HG03095 (cell line): ENCODE measurements at regions not wholly inside any gene's neighbourhood (a gene's known extent, or its start where the extent isn't known, plus 50 kb on each side); places are given as distances from the start of the nearest gene placed in this dataset.

Experiments
- ATAC-seq: cut with Tn5 transposase; IDR thresholded peaks from one replicate; pipeline ENCODE4 v1.9.1; 2021; ENCODE audit warnings: moderate library complexity; ENCODE audit not compliant: unreplicated experiment

- ATAC-seq, result no peak
Measured at GRCh38 chr11:122186439-122187080, 70.5 kb upstream of the BLID start.

GRCh38 chr11:122183933-122184332 is 67.9 kb upstream of the BLID start:
- ATAC-seq, result no peak

GRCh38 chr11:122181893-122182292 is 65.9 kb upstream of the BLID start:
- no peak for ATAC-seq

GRCh38 chr11:122181372-122181771 is 65.4 kb upstream of the BLID start:
- no peak for ATAC-seq

- no peak for ATAC-seq
Measured at GRCh38 chr11:122179961-122180834, 64.2 kb upstream of the BLID start.

- no peak for ATAC-seq
Measured at GRCh38 chr11:122178795-122179194, 62.8 kb upstream of the BLID start.

GRCh38 chr11:122177238-122177637 is 61.2 kb upstream of the BLID start:
- no peak for ATAC-seq

- ATAC-seq, result no peak
Measured at GRCh38 chr11:122176651-122177050, 60.6 kb upstream of the BLID start.

GRCh38 chr11:122175306-122175705 is 59.3 kb upstream of the BLID start:
- no peak for ATAC-seq

GRCh38 chr11:122173587-122173986 is 57.6 kb upstream of the BLID start:
- no peak for ATAC-seq

- ATAC-seq, result no peak
Measured at GRCh38 chr11:122173074-122173450, 57.0 kb upstream of the BLID start.

- ATAC-seq, result no peak
Measured at GRCh38 chr11:122172352-122173073, 56.5 kb upstream of the BLID start.

- no peak for ATAC-seq
Measured at GRCh38 chr11:122170815-122171475, 54.9 kb upstream of the BLID start.

- no peak for ATAC-seq
Measured at GRCh38 chr11:122168218-122168617, 52.2 kb upstream of the BLID start.

GRCh38 chr11:122167100-122167499 is 51.1 kb upstream of the BLID start:
- no peak for ATAC-seq

- no peak for ATAC-seq
Measured at GRCh38 chr11:122165607-122166371, 49.8 kb upstream of the BLID start.
